ENCODE measurements at regions not wholly inside any gene's neighbourhood (a gene's known extent, or its start where the extent isn't known, plus 50 kb on each side); places are given as distances from the start of the nearest gene placed in this dataset.

- no peak for ATAC-seq
- TF ChIP-seq RARB (CRISPR knock-in tag; IDR thresholded peaks at IDR 0.05) (no peak), PATZ1 (CRISPR knock-in tag; IDR thresholded peaks at IDR 0.05; ENCODE audit: borderline replicate concordance) (no peak), OSR1 (CRISPR knock-in tag; IDR thresholded peaks at IDR 0.05) (no peak), ESRRG (CRISPR knock-in tag; IDR thresholded peaks at IDR 0.05) (no peak), TOX (CRISPR knock-in tag; IDR thresholded peaks at IDR 0.05; ENCODE audit: borderline replicate concordance) (no peak), CREB5 (CRISPR knock-in tag; IDR thresholded peaks at IDR 0.05; ENCODE audit: low read depth) (no peak), ISL1 (CRISPR knock-in tag; IDR thresholded peaks at IDR 0.05) (no peak), GLIS3 (CRISPR knock-in tag; IDR thresholded peaks at IDR 0.05) (no peak), ZFP3 (CRISPR knock-in tag; IDR thresholded peaks at IDR 0.05) (no peak), ZC3H10 (CRISPR knock-in tag; IDR thresholded peaks at IDR 0.05) (no peak), TSHZ2 (CRISPR knock-in tag; IDR thresholded peaks at IDR 0.05) (no peak), CSDC2 (CRISPR knock-in tag; IDR thresholded peaks at IDR 0.05) (no peak), ZNF565 (CRISPR knock-in tag; conservative IDR thresholded peaks at IDR 0.05; ENCODE audit: low read depth) (no peak)
- TF ChIP-seq, protein P1, sequence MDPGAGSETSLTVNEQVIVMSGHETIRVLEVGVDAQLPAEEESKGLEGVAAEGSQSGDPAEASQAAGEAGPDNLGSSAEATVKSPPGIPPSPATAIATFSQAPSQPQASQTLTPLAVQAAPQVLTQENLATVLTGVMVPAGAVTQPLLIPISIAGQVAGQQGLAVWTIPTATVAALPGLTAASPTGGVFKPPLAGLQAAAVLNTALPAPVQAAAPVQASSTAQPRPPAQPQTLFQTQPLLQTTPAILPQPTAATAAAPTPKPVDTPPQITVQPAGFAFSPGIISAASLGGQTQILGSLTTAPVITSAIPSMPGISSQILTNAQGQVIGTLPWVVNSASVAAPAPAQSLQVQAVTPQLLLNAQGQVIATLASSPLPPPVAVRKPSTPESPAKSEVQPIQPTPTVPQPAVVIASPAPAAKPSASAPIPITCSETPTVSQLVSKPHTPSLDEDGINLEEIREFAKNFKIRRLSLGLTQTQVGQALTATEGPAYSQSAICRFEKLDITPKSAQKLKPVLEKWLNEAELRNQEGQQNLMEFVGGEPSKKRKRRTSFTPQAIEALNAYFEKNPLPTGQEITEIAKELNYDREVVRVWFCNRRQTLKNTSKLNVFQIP (CRISPR knock-in tag; IDR thresholded peaks at IDR 0.05; ENCODE audit: borderline replicate concordance, low read depth) = no peak
These were observed 201.6 kb upstream of the NAV2 start for GRCh38 chr11:19511066-19511412.

DNA sequence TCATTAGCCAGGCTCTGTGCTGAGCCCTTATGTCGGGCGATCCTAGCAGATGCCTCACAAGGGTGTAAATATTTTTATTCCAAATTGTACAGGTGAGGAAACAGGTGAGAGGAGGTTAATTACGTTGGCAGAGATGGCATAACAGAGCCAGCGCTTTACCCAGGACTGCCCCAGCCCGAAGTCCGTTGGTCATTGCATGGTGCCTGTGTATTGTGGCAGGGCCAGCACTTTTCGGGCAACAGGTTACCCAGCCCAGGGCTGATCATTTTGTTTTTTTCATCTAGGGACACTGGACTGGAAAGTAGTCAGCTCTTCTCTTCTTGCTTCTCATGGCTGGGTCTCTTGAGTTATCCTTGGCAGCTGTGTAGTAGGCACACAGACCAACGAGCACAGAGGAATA, 202.2 kb upstream of the NAV2 start:
- TF ChIP-seq CREB5 (CRISPR knock-in tag; IDR thresholded peaks at IDR 0.05; ENCODE audit: low read depth) = no peak
- no peak for TF ChIP-seq PPARA (CRISPR knock-in tag; IDR thresholded peaks at IDR 0.05; ENCODE audit: borderline replicate concordance)
- TF ChIP-seq ARNTL (CRISPR knock-in tag; IDR thresholded peaks at IDR 0.05; ENCODE audit: borderline replicate concordance, low read depth) = no peak
- TF ChIP-seq ZC3H10 (CRISPR knock-in tag; IDR thresholded peaks at IDR 0.05) = no peak
- TF ChIP-seq TCF4 (CRISPR knock-in tag; IDR thresholded peaks at IDR 0.05; ENCODE audit: borderline replicate concordance) = no peak
- TF ChIP-seq CSRNP3 (CRISPR knock-in tag; IDR thresholded peaks at IDR 0.05) = no peak
- no peak for TF ChIP-seq BACH2 (CRISPR knock-in tag; IDR thresholded peaks at IDR 0.05; ENCODE audit: borderline replicate concordance)
- TF ChIP-seq ISL1 (CRISPR knock-in tag; IDR thresholded peaks at IDR 0.05) = no peak
- no peak for TF ChIP-seq TOX (CRISPR knock-in tag; IDR thresholded peaks at IDR 0.05; ENCODE audit: borderline replicate concordance)
- TF ChIP-seq RARB (CRISPR knock-in tag; IDR thresholded peaks at IDR 0.05) = no peak
- no peak for TF ChIP-seq ZFP3 (CRISPR knock-in tag; IDR thresholded peaks at IDR 0.05)
- TF ChIP-seq ZNF8 (CRISPR knock-in tag; IDR thresholded peaks at IDR 0.05) = no peak
- no peak for TF ChIP-seq TSHZ2 (CRISPR knock-in tag; IDR thresholded peaks at IDR 0.05)
- TF ChIP-seq ZNF565 (CRISPR knock-in tag; conservative IDR thresholded peaks at IDR 0.05; ENCODE audit: low read depth) = no peak
- no peak for TF ChIP-seq ZNF70 (CRISPR knock-in tag; IDR thresholded peaks at IDR 0.05)
- no peak for TF ChIP-seq ESRRG (CRISPR knock-in tag; IDR thresholded peaks at IDR 0.05)
- no peak for TF ChIP-seq ZFP30 (CRISPR knock-in tag; IDR thresholded peaks at IDR 0.05)
- no peak for ATAC-seq
